ENCODE measurements at regions not wholly inside any gene's neighbourhood (a gene's known extent, or its start where the extent isn't known, plus 50 kb on each side); places are given as distances from the start of the nearest gene placed in this dataset.

GRCh38 chr10:3679950-3680629, 104.9 kb downstream of the KLF6 start:
- TF ChIP-seq CTCF (IDR thresholded peaks at IDR 0.05) (no peak), POLR2A (IDR thresholded peaks at IDR 0.05) (no peak)
